ENCODE measurements at regions not wholly inside any gene's neighbourhood (a gene's known extent, or its start where the extent isn't known, plus 50 kb on each side); places are given as distances from the start of the nearest gene placed in this dataset.

GRCh38 chrX:97882306-97882705, 998.6 kb downstream of the RPA4 start:
- DNase-seq = no peak
- Histone ChIP-seq H2BK20ac (ENCODE audit: low read depth, low read length, poor library complexity, severe bottlenecking) (no peak overlapping the region), H3K56ac (ENCODE audit: insufficient read length, low read depth, low read length) (no peak overlapping the region), H3K9me3 (ENCODE audit: control insufficient read depth, low read depth, low read length) (no peaks in the 10 kb centered on the region), H3K79me2 (ENCODE audit: insufficient read depth, low read length) (no peaks in the 10 kb centered on the region), H3K9ac (ENCODE audit: extremely low read depth, insufficient read length, low read length) (no peak overlapping the region), H3K4me2 (ENCODE audit: insufficient read depth, insufficient read length, low read length) (no peak overlapping the region), H3K4me1 (ENCODE audit: insufficient read depth, low read length) (no peaks in the 10 kb centered on the region), H2BK5ac (ENCODE audit: insufficient read length, low read length) (no peak overlapping the region), H3K79me1 (ENCODE audit: insufficient read depth, low read depth, low read length, poor library complexity, severe bottlenecking) (no peaks in the 10 kb centered on the region), H4K20me1 (ENCODE audit: control insufficient read depth, insufficient read depth, insufficient read length) (no peaks in the 10 kb centered on the region), H2BK120ac (ENCODE audit: low read depth, low read length, poor library complexity, severe bottlenecking) (no peak overlapping the region), H3K18ac (ENCODE audit: insufficient read length, low read depth, low read length) (no peak overlapping the region), H4K91ac (ENCODE audit: insufficient read length, low read depth, low read length) (no peak overlapping the region), H3K27me3 (ENCODE audit: insufficient read depth, low read length) (no peaks in the 10 kb centered on the region), H3K14ac (ENCODE audit: insufficient read depth, low read length) (no peak overlapping the region), H3K4ac (ENCODE audit: low read depth, low read length) (no peak overlapping the region), H2BK12ac (ENCODE audit: insufficient read length, low read depth, low read length) (no peak overlapping the region), H3K23me2 (ENCODE audit: insufficient read length, low read depth, low read length, poor library complexity, severe bottlenecking) (no peaks in the 10 kb centered on the region), H2AFZ (ENCODE audit: low read length) (no peak overlapping the region), H2AK5ac (ENCODE audit: insufficient read length, low read length) (no peak overlapping the region), H3K27ac (ENCODE audit: insufficient read length, low read depth, low read length) (no peak overlapping the region), H3K23ac (ENCODE audit: insufficient read length, low read depth, low read length) (no peak overlapping the region), H4K5ac (ENCODE audit: insufficient read length, low read depth, low read length) (no peak overlapping the region), H4K8ac (replicated peaks; ENCODE audit: insufficient read length, low read depth, low read length) (no peak overlapping the region), H3T11ph (ENCODE audit: low read length) (no peak overlapping the region), H2BK15ac (ENCODE audit: low read depth, low read length) (no peak overlapping the region)
- Mint-ChIP-seq H3K27me3 (ENCODE audit: low read depth) (no peaks in the 10 kb centered on the region), H3K4me3 (no peak overlapping the region), H3K9me3 (peaks cover 0 to 2% of the 10 kb centered on the region in 2 experiments; a peak in 2 of 5 replicates), H3K36me3 (ENCODE audit: insufficient read depth in 1 of 3, low read depth in 3 of 3) (peaks cover 0 to 2% (median 0%) of the 10 kb centered on the region in 3 experiments; a peak in 2 of 7 replicates), H3K4me1 (no peaks in the 10 kb centered on the region), H3K27ac (no peak overlapping the region)
- TF ChIP-seq CTCF (conservative IDR thresholded peaks at IDR 0.05) = no peak
- WGBS (ENCODE audit: extremely low coverage, insufficient read length, low lambda C conversion rate) = no CpG with 5 or more reads among the region's 3 CpGs

Data from H9 (cell line).